Activated T-cell treated with anti-CD3 and anti-CD28 coated beads, Interleukin-2, amount 50 U/mL, for 24 hours (primary cell): ENCODE measurements at regions not wholly inside any gene's neighbourhood (a gene's known extent, or its start where the extent isn't known, plus 50 kb on each side); places are given as distances from the start of the nearest gene placed in this dataset.

Experiments used
- DNase-seq: peaks from one replicate; pipeline ENCODE4 v3.0.0-alpha.2; 2020
- H3K27ac Mint-ChIP-seq: 2 replicates; pipeline ENCODE4 v1.8.0; 2020; ENCODE audit warnings: mild to moderate bottlenecking, mixed read lengths
- H3K27me3 Mint-ChIP-seq: 2 replicates; pipeline ENCODE4 v1.8.0; 2020; ENCODE audit warnings: mixed read lengths
- H3K36me3 Mint-ChIP-seq: 2 replicates; pipeline ENCODE4 v1.8.0; 2020; ENCODE audit warnings: low read depth, mixed read lengths
- H3K4me1 Mint-ChIP-seq: 2 replicates; pipeline ENCODE4 v1.8.0; 2020; ENCODE audit warnings: low read depth, mixed read lengths
- H3K4me3 Mint-ChIP-seq: 2 replicates; pipeline ENCODE4 v1.8.0; 2020; ENCODE audit warnings: mild to moderate bottlenecking, moderate library complexity, mixed read lengths
- H3K9me3 Mint-ChIP-seq: 2 replicates; pipeline ENCODE4 v1.8.0; 2020; ENCODE audit warnings: mixed read lengths

DNA sequence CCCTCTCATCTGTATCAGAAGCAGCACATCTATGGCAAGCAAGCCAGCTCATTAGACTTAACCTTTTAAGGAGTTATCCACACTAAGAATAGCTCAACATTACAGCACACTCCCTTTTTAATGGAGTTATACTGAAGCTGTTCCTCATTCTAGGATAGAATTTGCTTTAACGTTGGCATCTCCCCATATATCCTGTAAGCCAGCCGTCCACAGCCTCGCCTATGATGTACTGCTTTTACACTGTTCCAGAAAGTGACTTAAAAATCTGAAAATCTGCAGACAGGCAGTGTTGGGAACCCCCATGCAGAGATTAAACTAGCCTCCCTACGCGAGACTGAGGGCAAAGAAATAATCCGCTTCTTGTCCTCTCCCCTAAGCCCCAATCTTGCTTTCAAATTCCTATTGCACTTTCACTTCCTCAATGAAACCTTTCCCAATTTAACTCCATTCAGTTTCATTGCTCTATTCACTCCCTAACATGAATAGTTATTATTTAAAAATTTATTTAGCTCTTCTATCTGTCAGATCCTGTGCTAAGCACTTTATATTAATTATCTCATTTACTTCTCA lies 225.0 kb downstream of the BLID start:
- DNase-seq, result no peak
- no peaks in the 10 kb centered on the region for H3K4me1 Mint-ChIP-seq
- H3K27ac Mint-ChIP-seq, result no peak overlapping the region
- H3K4me3 Mint-ChIP-seq, result no peak overlapping the region
- no peaks in the 10 kb centered on the region for H3K9me3 Mint-ChIP-seq
- H3K36me3 Mint-ChIP-seq, result no peaks in the 10 kb centered on the region
- no peaks in the 10 kb centered on the region for H3K27me3 Mint-ChIP-seq

DNA sequence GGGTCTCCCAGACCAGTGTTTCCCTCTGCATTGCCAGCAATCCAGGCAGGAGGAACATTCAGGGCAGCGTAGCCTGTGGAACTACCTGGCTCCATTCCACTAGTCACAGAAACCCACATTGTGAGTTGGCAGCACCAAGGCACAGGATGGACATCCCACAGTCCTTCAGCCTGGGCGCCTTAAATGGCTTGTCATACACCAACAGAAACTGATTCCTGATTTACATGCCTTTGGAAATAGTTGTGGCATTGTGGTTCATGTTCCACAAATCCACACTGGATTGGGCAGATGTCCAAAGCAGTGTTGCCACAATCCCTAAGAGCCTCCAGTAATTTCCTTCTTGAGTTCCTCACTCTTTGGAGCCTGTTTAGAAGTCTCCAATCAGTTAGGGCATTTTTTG lies 225.6 kb downstream of the BLID start:
- Mint-ChIP-seq H3K27ac (no peak overlapping the region), H3K27me3 (no peaks in the 10 kb centered on the region), H3K9me3 (no peaks in the 10 kb centered on the region), H3K4me1 (no peaks in the 10 kb centered on the region), H3K4me3 (no peak overlapping the region), H3K36me3 (no peaks in the 10 kb centered on the region)
- DNase-seq, result no peak

DNA sequence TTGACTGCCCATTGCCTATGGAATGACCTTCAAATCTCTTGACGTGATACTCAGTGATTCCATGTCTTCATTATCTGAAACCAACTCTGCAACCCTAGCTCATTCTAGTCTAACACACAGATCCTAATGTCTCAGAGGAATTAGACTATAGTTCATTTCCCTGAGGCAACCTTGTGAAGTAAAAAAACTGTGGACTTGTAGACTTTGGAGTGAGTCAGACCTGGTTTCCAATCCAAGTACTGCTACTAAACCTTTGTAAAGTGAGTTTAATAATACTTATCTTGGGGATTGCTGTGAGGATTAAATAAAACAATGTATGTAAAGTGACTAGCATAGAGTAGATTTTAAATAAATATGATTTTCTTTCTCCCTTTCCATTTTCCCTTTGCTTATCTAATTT lies 226.1 kb downstream of the BLID start:
- no peak for DNase-seq

DNA sequence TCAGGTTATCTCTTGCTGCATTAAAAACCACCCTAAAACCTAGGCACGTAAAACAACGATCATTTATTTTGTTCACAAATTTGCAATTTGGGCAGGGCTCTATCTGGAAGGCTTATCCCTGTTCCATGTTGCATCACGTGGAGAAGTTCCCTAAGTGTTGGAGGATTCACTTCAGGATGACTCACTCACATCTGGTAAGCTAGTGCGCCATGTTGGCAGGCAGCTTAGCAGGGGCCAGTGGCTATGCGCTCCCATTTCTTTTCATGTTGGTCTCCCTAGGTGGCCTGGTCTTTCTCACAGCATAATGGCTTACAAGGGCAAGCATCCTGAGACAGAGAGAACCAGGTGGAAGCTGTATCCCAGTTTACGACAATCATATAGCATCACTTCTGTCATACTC lies 226.8 kb downstream of the BLID start:
- Mint-ChIP-seq H3K27me3 (no peaks in the 10 kb centered on the region), H3K36me3 (no peaks in the 10 kb centered on the region), H3K27ac (no peak overlapping the region), H3K9me3 (no peaks in the 10 kb centered on the region), H3K4me3 (no peak overlapping the region), H3K4me1 (no peaks in the 10 kb centered on the region)
- no peak for DNase-seq

More for the DNA sequence above, 226.1 kb downstream of the BLID start:
- Mint-ChIP-seq H3K4me1 (no peaks in the 10 kb centered on the region), H3K27ac (no peak overlapping the region), H3K27me3 (no peaks in the 10 kb centered on the region), H3K9me3 (no peaks in the 10 kb centered on the region), H3K4me3 (no peak overlapping the region), H3K36me3 (no peaks in the 10 kb centered on the region)

DNA sequence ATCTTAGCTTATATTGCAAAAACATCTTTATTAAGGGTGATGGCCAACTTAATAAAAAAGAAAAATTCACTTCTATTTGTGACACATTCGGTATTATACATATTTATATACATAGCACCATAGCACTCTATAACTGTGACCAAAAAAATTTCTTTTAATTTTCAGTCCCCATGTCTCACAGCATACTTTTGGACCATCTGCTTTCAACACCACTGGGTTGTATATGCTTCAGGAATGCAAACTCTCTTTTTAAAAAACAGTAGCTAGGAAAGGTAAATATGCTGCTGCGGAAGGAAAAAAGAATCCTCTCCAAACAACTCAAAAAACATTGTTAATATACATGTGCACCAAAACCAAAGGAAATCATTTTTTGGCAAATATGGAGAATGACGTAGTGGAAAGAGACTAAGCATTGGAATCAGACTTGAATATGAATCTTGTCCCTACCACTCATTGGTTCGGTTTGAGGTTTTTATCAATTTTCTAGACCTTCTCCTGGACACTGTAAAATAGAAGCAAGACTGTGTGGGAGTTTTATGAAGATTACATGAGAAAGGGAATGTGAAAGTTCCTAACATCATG lies 227.9 kb downstream of the BLID start:
- H3K4me1 Mint-ChIP-seq, result no peaks in the 10 kb centered on the region
- H3K9me3 Mint-ChIP-seq, result no peaks in the 10 kb centered on the region
- no peaks in the 10 kb centered on the region for H3K36me3 Mint-ChIP-seq
- no peak for DNase-seq
- H3K27me3 Mint-ChIP-seq, result no peaks in the 10 kb centered on the region
- H3K27ac Mint-ChIP-seq, result no peak overlapping the region
- H3K4me3 Mint-ChIP-seq, result no peak overlapping the region

DNA sequence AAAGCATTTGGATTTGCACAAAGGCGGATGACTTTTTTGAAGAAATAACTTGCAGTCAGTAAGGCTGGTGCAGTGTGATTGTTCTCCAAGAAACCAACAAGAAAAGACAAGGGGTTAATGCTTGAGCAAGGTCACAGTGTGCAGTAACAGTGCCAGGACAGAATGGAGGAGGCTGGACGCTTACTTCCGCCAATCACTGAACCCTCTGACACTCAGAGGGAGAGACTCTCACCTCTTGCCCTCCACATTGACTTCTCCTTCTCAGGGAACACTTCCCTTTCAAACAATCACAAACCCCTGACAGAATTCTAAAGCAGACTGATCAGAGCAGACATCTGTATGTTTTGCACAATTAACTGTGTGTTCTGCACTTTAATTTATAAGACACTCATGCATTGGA lies 228.4 kb downstream of the BLID start:
- Mint-ChIP-seq H3K36me3 (no peaks in the 10 kb centered on the region), H3K27me3 (no peaks in the 10 kb centered on the region), H3K4me3 (no peak overlapping the region), H3K9me3 (no peaks in the 10 kb centered on the region), H3K27ac (no peak overlapping the region), H3K4me1 (no peaks in the 10 kb centered on the region)
- no peak for DNase-seq

DNA sequence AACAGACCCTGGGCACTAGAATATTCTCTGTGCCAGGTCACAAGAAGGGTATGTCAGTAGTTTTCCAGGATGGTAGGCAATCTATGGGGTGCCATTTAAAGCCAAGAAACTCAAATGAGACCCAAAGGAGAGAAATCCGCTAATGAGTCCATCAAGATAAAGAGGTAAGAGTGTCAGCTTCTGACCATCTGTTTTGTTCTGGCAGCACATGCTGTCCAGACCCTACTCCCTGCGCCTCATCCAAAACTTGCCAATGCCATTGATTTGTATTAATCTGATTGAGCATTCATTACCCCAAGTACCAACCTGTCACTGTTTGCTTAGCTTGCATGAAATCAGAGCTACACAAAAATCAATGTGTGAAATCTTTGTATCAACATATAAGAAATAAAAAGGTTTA lies 229.0 kb downstream of the BLID start:
- Mint-ChIP-seq H3K4me3 (no peak overlapping the region), H3K27ac (no peak overlapping the region), H3K9me3 (no peaks in the 10 kb centered on the region), H3K27me3 (no peaks in the 10 kb centered on the region), H3K4me1 (no peaks in the 10 kb centered on the region), H3K36me3 (no peaks in the 10 kb centered on the region)
- DNase-seq, result no peak

DNA sequence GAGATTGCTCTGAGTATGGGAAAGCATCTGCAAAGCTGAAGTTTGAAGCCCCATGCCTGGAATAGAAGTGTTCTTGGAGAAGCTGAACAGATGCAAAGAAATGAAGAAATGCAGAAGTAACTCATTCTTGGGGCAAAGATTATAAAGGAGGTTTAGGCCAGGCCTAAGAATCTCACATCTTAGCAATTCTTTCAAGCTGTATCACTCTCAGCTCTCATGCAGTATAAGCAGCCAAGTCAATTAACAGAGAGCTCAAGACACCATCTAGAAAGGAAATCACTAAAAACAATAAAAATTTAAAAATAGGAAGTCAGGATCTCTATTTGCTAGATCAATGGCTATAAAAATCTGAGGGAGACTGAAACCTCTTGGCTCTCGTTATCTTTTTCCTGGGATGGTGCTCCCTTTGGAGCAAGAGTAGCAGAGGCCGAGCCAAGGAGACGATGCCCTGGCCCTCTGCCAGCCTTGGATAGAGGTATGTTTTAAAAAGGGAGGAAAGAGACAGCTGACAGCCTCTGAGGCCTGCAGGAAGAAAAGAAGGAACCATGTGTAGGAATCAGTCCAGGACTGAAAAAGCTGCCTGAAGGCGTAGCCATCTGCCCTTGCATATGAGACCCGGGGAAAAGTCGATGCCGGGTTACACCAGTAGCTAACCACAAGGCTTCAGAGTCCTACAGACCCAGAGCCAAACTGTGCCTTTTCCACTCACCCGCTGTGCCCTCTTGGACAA lies 229.8 kb downstream of the BLID start:
- DNase-seq, result no peak
- H3K4me3 Mint-ChIP-seq, result no peak overlapping the region
- no peak overlapping the region for H3K27ac Mint-ChIP-seq
- H3K27me3 Mint-ChIP-seq, result no peaks in the 10 kb centered on the region
- H3K9me3 Mint-ChIP-seq, result no peaks in the 10 kb centered on the region
- no peaks in the 10 kb centered on the region for H3K36me3 Mint-ChIP-seq
- H3K4me1 Mint-ChIP-seq, result no peaks in the 10 kb centered on the region

DNA sequence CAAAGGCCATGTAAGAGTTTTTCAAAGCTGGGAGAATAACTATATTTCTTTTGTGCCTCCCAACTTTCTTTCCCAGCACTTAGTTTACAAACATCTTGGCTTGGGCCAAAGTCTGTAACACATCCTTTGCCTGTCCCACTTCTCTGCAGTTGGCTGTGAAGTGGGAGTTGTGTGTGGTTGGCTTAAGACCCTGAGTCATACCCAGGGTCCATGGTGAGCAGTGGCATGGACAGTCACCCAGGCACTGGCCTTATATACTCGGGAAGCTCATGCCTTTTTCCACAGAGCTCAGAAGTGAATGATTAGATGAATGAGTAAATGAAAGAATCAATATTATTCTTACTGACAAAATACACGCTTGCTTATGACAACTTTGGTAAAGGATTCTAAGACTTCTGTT lies 231.4 kb downstream of the BLID start:
- no peaks in the 10 kb centered on the region for H3K9me3 Mint-ChIP-seq

DNA sequence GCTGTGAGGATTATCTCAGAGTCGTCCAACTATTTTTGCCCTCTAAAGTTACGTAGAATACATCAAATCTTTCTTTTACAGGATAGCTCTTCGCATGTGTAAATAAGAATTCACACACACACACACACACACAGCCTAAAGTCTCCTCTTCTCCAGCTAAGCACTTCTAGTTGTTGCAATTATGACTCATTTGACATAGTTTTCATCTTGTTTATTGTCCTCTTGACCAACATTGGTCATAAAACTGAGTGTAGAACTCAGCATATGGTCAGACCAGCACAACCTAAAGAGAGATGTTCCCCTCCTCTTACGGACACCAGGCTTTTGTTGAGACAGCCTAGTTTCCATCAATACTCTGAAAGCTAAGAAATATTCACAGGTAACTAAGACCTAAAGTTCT lies 234.2 kb downstream of the BLID start:
- Mint-ChIP-seq H3K4me1 (no peaks in the 10 kb centered on the region), H3K36me3 (no peaks in the 10 kb centered on the region), H3K27me3 (no peaks in the 10 kb centered on the region), H3K9me3 (no peaks in the 10 kb centered on the region), H3K27ac (no peak overlapping the region), H3K4me3 (no peak overlapping the region)
- DNase-seq, result no peak

More for the DNA sequence above, 231.4 kb downstream of the BLID start:
- H3K36me3 Mint-ChIP-seq, result no peaks in the 10 kb centered on the region
- no peaks in the 10 kb centered on the region for H3K27me3 Mint-ChIP-seq
- H3K4me1 Mint-ChIP-seq, result no peaks in the 10 kb centered on the region
- DNase-seq, result no peak
- H3K27ac Mint-ChIP-seq, result no peak overlapping the region
- H3K4me3 Mint-ChIP-seq, result no peak overlapping the region

DNA sequence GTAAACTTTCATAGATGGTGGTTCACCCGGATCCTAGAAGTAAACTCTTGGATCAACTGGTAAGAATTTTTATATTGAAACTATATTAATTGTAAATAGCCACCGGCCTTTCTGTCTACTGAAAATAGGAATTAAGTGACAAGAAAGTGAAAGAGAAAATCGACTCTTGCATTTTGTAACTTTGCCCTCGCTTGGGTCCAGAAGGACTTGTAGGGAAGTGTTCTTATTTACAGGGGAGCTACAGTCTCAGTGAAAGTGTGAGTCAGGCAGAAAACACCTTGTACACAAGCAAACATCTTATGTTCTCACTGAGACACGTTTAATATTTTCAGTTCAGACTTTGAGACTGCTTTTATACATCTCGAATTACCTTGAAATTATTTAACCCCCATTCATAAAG lies 238.9 kb downstream of the BLID start:
- H3K4me1 Mint-ChIP-seq, result no peaks in the 10 kb centered on the region
- H3K36me3 Mint-ChIP-seq, result no peaks in the 10 kb centered on the region
- H3K27ac Mint-ChIP-seq, result no peak overlapping the region
- no peaks in the 10 kb centered on the region for H3K27me3 Mint-ChIP-seq
- DNase-seq, result no peak
- H3K4me3 Mint-ChIP-seq, result no peak overlapping the region
- H3K9me3 Mint-ChIP-seq, result no peaks in the 10 kb centered on the region

DNA sequence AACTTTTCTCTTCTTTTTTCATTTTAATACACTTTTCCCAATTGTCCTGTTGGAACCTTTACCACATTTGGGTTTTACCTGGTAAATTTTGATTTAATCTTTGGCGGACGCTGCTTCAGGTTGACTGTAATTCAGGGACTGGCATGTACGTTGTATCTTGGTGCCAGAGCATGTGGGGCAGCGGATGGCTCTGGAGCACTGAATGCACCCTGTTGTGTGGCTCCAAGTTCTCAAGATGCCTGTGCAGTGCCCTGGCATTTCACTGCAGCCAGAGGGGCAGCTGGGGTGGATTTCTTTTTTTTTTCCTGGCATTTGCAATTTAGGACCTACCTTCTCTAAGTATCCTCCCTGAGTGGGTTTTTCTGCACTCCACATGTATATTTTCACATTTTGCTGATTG lies 242.2 kb downstream of the BLID start:
- no peak for DNase-seq
- Mint-ChIP-seq H3K4me1 (no peaks in the 10 kb centered on the region), H3K9me3 (no peaks in the 10 kb centered on the region), H3K4me3 (no peak overlapping the region), H3K27ac (no peak overlapping the region), H3K27me3 (no peaks in the 10 kb centered on the region), H3K36me3 (no peaks in the 10 kb centered on the region)

DNA sequence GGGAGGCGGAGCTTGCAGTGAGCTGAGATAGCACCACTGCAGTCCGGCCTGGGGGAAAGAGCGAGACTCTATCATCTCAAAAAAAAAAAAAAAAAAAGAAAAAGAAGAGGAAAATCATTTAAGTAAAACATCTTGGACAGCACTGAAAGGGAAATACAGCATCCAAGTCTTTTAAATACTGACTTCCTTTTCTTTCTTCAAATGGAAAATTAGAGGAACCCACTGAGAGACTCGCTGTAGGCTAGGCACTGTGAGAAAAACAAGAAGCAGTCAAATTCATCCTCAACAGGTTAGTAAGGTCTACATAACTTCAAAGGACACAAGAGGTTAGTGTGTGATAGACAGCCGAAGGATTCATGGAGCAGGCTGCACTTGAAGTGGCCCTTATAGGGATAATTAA lies 243.7 kb downstream of the BLID start:
- DNase-seq, result no peak
- Mint-ChIP-seq H3K27me3 (no peaks in the 10 kb centered on the region), H3K27ac (no peak overlapping the region), H3K9me3 (no peaks in the 10 kb centered on the region), H3K4me1 (no peaks in the 10 kb centered on the region), H3K36me3 (no peaks in the 10 kb centered on the region), H3K4me3 (no peak overlapping the region)

DNA sequence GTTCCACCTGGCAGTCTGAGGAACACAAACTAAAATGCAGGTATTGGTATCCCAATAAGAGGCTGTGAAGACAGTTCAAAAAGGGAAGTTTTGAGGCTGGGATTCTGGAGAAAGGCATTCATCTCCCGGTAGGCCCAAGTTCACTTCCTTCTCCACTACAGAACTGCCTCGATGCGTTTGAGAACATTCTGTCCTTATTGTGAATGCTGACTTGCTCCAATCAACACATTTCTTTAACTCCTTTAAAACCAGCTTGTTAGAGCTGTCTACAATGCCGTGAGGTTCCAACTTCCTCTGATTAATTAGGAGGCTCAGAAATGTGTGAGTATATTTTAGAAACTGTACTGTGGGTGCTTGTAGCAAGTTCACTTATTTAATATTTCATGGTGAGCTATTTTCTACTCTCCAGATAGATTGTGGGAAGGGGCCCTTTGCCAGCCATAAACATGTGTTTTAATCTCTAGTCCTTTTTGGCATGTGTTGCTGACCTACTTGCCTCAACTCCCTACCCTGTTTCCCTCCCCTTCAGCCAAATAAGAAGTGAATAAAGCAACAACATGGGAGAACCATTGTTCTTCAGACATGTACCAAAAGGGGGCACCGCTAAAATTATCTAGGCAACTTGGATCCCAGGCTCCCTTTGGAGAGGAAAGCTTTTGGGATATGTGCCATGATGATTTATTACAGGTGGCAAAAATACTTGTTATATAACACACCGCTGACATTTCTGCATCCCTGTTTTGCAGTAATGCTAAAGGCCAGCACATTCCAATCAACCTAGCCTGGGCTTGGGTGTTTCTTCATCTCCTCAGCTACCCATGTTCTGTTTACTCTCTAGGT lies 245.6 kb downstream of the BLID start:
- Mint-ChIP-seq H3K9me3 (peaks cover 3% of the 10 kb centered on the region), H3K4me1 (no peaks in the 10 kb centered on the region), H3K27ac (no peak overlapping the region), H3K4me3 (no peak overlapping the region), H3K36me3 (no peaks in the 10 kb centered on the region), H3K27me3 (no peaks in the 10 kb centered on the region)
- no peak for DNase-seq

DNA sequence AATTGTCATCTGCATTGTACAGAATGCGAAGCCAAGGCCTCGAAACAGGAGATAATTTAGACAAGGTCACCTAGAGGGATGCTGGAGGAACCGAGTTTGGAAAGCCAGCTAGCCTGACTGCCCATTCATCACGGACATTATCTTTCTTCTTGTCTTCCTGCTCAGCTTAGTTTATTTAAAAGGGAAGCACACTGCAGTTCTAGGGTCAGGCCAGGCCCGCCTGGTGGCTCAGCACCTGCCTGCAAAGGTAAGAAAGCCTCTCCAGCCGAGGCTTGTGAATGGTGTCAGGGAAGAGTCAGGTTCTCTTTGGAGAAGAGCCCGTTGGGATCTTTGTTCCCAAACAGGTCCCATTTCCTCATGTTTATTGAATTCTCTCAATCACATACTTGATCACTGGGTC lies 246.5 kb downstream of the BLID start:
- Mint-ChIP-seq H3K4me3 (no peak overlapping the region), H3K27me3 (no peaks in the 10 kb centered on the region), H3K36me3 (no peaks in the 10 kb centered on the region), H3K9me3 (peaks cover 5% of the 10 kb centered on the region), H3K27ac (no peak overlapping the region), H3K4me1 (no peaks in the 10 kb centered on the region)
- DNase-seq, result no peak
